Amniotic epithelial cell (primary cell): ENCODE measurements at regions not wholly inside any gene's neighbourhood (a gene's known extent, or its start where the extent isn't known, plus 50 kb on each side); places are given as distances from the start of the nearest gene placed in this dataset.
"Not testable (repeated sequence)": the region's sequence is repeated elsewhere in the genome, so short reads cannot be mapped to it uniquely, and the experiment has no call there.

Experiments
- DNase-seq: peaks from one replicate; pipeline ENCODE4 v3.0.0-alpha.2; 2010; ENCODE audit warnings: low read depth

- no peak for DNase-seq
Measured at GRCh38 chr4:3648731-3649130, 116.5 kb upstream of the LRPAP1 start.

DNA sequence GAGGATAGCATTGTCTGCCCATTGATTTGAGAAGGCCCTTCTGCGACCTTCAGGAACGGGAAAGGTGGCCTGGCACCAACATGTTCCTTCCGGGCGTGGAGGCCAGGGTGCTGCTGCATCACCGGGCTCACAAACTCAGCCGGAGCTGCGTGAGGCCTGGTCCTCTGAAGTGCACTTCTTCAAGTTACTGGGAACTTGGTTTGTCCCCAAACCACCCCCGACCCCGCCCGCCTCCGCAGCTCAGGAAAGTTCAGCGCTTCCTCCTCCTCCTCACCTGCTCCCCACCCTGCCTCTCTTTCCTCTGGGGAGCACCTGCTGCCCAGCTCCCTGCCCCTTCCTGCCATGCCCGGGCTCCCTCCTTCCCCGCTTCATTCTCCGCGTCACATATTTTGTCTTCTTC is 116.0 kb upstream of the LRPAP1 start:
- no peak for DNase-seq

DNA sequence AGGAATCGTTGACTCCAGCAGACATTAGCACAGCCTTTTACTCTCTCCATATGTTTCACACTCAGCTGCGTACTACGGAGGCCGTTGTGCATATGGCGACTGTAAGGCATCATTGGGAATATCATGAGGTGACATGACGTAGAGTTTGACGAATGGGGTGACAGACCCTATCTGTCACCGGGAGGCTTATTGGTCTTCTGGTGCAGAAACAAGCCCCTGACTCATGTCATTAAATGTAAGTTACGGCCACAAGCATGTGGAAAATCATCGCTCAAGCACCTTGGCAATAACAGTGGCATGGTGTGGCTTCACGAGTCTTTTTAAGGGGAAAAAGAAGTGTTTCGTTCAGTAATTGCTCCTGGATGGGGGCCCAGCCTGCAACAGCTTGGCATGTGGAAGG is 115.2 kb upstream of the LRPAP1 start:
- DNase-seq, result no peak

- DNase-seq, result no peak
Measured at GRCh38 chr4:3645711-3646679, 113.8 kb upstream of the LRPAP1 start.

- DNase-seq, result no peak
Measured at GRCh38 chr4:3644849-3645627, 112.8 kb upstream of the LRPAP1 start.

GRCh38 chr4:3643518-3644433 is 111.6 kb upstream of the LRPAP1 start:
- no peak for DNase-seq

DNA sequence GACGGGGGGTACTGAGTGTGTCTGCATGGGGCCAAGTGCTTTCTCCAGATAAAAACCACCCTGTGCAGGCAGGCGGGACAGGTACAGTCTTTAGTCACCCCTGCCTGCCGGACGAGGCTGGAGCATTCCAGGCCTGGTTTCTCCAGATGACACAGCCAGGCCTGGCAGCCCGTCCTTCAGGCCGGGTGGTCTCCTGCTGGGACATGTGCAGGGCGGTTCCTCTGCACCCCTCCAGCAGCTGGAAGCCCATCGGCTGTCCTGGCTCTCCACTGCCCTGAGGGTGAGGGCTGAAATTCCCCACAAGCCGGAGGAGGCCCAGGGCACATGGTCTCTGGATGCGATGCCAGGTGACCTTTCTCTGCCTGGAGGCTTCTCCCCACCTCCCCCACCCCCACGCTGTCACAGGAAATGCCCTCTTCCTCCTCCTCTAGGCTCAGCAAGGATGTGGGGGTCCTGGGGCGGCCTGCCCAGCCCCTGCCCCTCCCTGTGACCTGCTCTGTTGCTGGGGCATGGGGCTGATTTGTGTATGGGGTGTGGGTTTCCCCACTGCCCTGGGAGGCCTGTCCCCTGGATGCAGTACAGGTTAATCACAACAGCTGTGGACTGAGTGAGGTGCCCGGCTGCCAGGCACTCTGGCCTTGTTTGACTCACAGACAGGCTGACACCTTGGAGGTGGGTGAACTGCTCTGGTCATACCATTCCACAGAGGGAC is 110.7 kb upstream of the LRPAP1 start:
- DNase-seq, result no peak

- DNase-seq, result no peak
Measured at GRCh38 chr4:3642056-3642630, 109.9 kb upstream of the LRPAP1 start.

GRCh38 chr4:3641501-3641900 is 109.3 kb upstream of the LRPAP1 start:
- DNase-seq, result no peak

GRCh38 chr4:3640587-3640962 is 108.4 kb upstream of the LRPAP1 start:
- no peak for DNase-seq

GRCh38 chr4:3639613-3640586 is 107.7 kb upstream of the LRPAP1 start:
- DNase-seq, result no peak

DNA sequence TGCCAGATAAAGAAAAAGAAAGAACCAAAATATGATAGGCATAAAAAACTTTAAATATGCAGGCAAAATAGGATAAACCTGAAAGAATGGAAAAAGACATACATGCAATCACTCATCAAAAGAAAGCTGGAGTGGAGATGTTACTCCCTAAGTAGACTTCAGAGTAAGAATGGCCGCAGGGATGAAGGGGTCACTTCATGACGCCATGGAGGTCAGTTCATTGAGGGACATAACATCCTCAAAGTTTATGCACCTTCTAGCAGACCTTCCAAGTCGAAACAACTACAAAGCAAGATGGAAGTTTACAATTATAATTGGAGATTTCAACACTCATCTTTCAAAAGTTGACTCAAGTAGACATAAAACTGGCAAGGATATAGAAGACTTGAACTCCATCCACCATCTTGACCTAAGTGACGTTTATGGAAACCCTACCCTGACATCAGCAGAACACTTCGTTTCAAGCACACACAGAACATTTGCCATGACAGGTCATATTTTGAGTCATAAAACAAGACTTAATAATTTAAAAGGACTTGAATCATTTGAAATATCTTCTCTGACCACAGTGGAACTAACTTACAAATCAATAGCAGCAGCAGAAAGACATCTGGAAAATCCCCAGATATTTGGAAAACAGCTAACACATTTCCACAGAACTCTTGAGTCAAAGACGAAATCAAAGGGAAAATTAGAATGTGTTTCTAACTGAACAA is 106.0 kb upstream of the LRPAP1 start:
- DNase-seq, result no peak

- no peak for DNase-seq
Measured at GRCh38 chr4:3637326-3638016, 105.2 kb upstream of the LRPAP1 start.

GRCh38 chr4:3636646-3637320 is 104.6 kb upstream of the LRPAP1 start:
- DNase-seq, result no peak

- not testable (repeated sequence) for DNase-seq
Measured at GRCh38 chr4:3636020-3636419, 103.8 kb upstream of the LRPAP1 start.

GRCh38 chr4:3634894-3635820 is 102.9 kb upstream of the LRPAP1 start:
- DNase-seq, result no peak
